ENCODE measurements at regions not wholly inside any gene's neighbourhood (a gene's known extent, or its start where the extent isn't known, plus 50 kb on each side); places are given as distances from the start of the nearest gene placed in this dataset.

- H4K20me1 ChIP-seq (ENCODE audit: control insufficient read depth, insufficient read depth, insufficient read length): no peaks in the 10 kb centered on the region
- H3K79me2 ChIP-seq (ENCODE audit: insufficient read depth, low read length): no peaks in the 10 kb centered on the region
- H3K4me1 Mint-ChIP-seq: no peaks in the 10 kb centered on the region
- no peak overlapping the region for H3K14ac ChIP-seq (ENCODE audit: insufficient read depth, low read length)
- no peak overlapping the region for H3K27ac ChIP-seq (ENCODE audit: insufficient read length, low read depth, low read length)
- H3K4me1 ChIP-seq (ENCODE audit: insufficient read depth, low read length): no peaks in the 10 kb centered on the region
- no peaks in the 10 kb centered on the region for H3K9me3 ChIP-seq (ENCODE audit: control insufficient read depth, low read depth, low read length)
- H4K91ac ChIP-seq (ENCODE audit: insufficient read length, low read depth, low read length): no peak overlapping the region
- no peak overlapping the region for H3K27ac Mint-ChIP-seq
- H3K9ac ChIP-seq (ENCODE audit: extremely low read depth, insufficient read length, low read length): no peak overlapping the region
- H3K56ac ChIP-seq (ENCODE audit: insufficient read length, low read depth, low read length): no peak overlapping the region
- no peak for TF ChIP-seq CTCF (conservative IDR thresholded peaks at IDR 0.05)
- DNase-seq: no peak
- H3K23me2 ChIP-seq (ENCODE audit: insufficient read length, low read depth, low read length, poor library complexity, severe bottlenecking): no peaks in the 10 kb centered on the region
- H2BK12ac ChIP-seq (ENCODE audit: insufficient read length, low read depth, low read length): no peak overlapping the region
- H2BK120ac ChIP-seq (ENCODE audit: low read depth, low read length, poor library complexity, severe bottlenecking): no peak overlapping the region
- no peak overlapping the region for H4K5ac ChIP-seq (ENCODE audit: insufficient read length, low read depth, low read length)
- no peak overlapping the region for H2BK20ac ChIP-seq (ENCODE audit: low read depth, low read length, poor library complexity, severe bottlenecking)
- no peaks in the 10 kb centered on the region for H3K79me1 ChIP-seq (ENCODE audit: insufficient read depth, low read depth, low read length, poor library complexity, severe bottlenecking)
- H3K27me3 Mint-ChIP-seq (ENCODE audit: low read depth): no peaks in the 10 kb centered on the region; the same call in 1 of the 2 replicates
- no peak overlapping the region for H2BK15ac ChIP-seq (ENCODE audit: low read depth, low read length)
- no peaks in the 10 kb centered on the region; a peak in 1 of 5 replicates for H3K9me3 Mint-ChIP-seq
- H3K36me3 Mint-ChIP-seq (ENCODE audit: insufficient read depth in 1 of 3, low read depth in 3 of 3): no peaks in the 10 kb centered on the region
- no peak overlapping the region for H2BK5ac ChIP-seq (ENCODE audit: insufficient read length, low read length)
- no peak overlapping the region for H3K18ac ChIP-seq (ENCODE audit: insufficient read length, low read depth, low read length)
- no peak overlapping the region for H2AFZ ChIP-seq (ENCODE audit: low read length)
- H4K8ac ChIP-seq (replicated peaks; ENCODE audit: insufficient read length, low read depth, low read length): no peak overlapping the region
- no peak overlapping the region for H3K4me3 Mint-ChIP-seq
- H3K23ac ChIP-seq (ENCODE audit: insufficient read length, low read depth, low read length): no peak overlapping the region
- no peaks in the 10 kb centered on the region for H3K27me3 ChIP-seq (ENCODE audit: insufficient read depth, low read length)
- H3T11ph ChIP-seq (ENCODE audit: low read length): no peak overlapping the region
- H3K4ac ChIP-seq (ENCODE audit: low read depth, low read length): no peak overlapping the region
- H2AK5ac ChIP-seq (ENCODE audit: insufficient read length, low read length): no peak overlapping the region
- no peak overlapping the region for H3K4me2 ChIP-seq (ENCODE audit: insufficient read depth, insufficient read length, low read length)
Measured at GRCh38 chr11:82610671-82611070, 123.0 kb downstream of the FAM181B start.

Measured in H9 (cell line).